Stimulated activated CD4-positive, alpha-beta T cell treated with anti-CD3 and anti-CD28 coated beads, Interleukin-12 subunit alpha, Interleukin-12 subunit beta, amount 100 ng/mL, for 4 hours (primary cell): ENCODE measurements at regions not wholly inside any gene's neighbourhood (a gene's known extent, or its start where the extent isn't known, plus 50 kb on each side); places are given as distances from the start of the nearest gene placed in this dataset.

Source experiments
- DNase-seq: peaks from one replicate; pipeline ENCODE4 v3.0.0-alpha.2; 2020

DNA sequence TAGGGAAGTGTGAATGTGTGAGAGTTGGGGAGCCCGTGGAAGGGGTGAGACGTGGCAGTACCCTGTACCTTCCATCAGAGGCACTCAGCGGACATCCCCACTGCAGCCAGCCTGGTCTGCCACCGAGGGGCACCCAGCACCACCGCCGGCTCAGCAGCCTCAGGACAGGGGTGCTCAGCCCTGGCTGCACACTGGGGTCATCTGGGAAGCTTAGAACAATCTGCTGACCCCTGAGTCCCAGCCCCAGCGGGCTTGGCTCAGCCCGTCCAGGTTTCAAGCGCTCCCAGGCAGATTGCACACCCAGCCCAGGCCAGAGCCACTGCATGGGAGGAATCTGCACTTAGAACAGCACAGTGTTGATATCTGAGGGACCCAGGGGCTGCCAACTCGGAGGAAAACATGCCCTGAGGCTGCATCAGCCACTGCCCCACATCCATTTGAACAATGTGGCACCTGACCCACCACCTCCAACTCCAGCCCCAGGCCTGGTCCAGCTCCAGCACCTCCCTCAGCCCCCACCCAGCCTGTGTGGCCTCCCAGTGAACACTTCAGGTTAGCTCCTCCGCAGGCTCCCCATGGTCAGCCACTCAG lies 147.1 kb upstream of the OTOS start:
- no peak for DNase-seq

DNA sequence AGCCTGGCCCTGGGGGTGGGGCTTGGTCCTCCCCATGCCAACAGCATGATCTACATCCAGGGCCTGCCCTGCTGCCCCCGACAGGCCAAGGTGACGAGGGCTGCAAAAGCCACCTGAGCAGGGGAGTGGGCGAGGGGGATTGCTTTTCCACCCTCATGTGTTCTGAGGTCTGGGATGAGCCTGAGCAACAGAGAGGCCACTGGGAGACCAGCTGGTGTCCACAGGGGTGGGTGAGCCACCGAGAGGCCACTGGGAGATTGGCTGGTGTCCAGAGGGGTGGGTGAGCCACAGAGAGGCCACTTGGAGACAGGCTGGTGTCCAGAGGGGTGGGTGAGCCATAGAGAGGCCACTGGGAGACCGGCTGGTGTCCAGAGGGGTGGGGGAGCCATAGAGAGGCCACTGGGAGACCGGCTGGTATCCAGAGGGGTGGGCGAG lies 147.4 kb upstream of the GPC1 start:
- no peak for DNase-seq

DNA sequence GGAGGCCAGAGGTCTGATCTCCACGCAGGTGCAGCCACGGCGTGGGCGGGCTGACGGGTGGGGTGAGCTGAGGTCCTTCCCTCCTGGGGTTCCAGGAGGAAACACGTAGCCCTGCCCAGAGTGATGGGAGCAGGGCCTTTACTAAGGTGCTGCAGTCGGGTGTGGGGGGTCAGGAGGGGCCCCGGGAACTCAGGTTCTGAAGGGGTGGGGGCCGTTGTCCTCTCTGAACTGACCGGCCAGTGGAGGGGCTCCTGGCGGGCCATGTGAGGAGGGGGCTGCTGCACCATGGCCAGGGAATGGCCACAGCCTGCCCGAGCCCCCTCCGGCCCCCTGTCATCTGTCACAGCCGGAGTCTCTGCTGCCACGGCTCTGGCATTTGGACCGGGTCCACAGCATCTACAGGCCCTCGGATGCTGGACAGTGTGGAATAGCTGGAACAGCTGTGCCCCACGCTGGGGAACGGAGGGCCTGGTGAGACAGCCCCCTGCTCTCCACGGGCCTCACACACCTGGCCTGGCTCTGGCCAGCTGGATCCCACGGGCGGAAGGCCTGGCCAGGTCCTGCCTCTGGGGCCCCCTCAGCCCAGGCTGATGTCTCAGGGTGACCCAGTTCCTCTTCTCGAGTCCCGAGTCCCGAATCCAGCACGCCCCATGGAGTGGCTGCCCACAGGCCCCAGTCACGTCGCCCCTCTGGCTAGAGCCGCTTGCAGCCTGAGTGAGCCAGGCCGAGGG lies 145.6 kb upstream of the GPC1 start:
- DNase-seq: no peak

DNA sequence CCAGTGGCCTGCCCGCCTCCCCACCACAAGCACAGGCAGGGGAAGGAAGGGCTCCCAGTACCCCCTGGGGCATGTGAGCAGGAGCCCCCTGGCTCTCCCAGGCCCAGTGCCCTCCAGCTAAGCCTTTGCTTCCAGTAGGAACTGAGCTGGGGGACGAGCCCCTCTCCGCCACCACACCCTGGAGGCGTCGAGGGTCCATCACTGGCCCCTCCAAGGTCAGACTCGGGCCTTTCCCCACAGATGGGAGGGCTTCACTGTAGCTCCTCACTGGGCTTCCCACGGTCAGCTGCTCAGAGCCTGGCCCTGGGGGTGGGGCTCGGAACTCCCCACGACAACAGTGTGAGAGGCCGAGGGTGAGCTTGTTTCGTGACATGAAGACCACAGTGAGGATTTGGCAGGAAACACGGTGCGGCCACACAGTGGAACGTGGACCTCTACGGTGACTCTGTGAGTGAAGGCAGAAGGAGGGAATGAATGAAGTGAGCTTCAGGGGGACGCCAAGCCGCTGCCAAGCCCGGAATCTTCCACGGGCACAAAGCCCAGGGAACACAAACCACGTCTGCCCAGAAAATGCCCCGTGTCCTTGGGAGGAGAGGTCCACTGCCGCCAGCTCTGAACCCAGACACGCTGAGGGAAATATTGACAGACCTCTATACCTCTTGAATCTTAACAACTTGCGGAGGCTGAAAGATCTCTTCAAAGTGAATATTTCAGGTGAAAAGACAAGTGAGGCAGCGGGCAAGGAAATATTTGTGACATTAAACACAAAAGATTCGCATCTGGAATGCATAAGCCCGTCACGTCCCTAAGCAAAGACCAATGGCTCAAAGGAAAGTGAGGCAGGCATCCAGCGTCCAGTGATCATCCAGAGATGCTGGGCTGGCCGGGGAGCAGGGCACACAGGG lies 144.8 kb upstream of the GPC1 start:
- DNase-seq: no peak

DNA sequence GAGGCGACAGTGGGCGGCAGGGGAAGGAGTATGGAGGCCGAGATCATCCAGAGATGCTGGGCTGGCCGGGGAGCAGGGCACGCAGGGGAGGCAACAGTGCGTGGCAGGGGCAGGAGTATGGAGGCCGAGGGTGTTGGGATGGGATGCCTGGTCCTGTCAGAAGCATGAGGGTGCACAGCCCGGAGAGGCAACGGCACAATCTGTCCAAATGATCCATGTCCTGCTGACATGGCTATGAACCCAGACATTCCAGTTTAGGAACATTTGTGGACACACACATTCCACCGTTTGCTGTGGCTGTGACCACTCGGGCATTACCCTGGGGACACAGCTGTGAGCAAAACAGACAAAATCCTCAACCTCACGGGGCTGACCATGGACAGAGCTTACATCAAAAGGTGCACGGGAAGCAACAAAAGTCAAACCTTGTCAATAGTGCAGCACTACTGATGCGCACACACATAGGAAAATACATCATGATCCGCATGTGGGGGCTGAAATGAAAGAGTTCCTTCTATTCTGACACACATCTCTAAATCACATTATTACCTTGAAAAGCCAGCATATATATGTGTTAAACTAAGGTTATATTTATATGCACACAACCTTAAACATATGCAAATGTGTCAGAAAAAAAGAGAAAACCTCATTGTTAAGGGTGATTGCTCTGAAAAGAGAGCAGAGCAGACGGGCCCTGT lies 144.0 kb upstream of the GPC1 start:
- no peak for DNase-seq

DNA sequence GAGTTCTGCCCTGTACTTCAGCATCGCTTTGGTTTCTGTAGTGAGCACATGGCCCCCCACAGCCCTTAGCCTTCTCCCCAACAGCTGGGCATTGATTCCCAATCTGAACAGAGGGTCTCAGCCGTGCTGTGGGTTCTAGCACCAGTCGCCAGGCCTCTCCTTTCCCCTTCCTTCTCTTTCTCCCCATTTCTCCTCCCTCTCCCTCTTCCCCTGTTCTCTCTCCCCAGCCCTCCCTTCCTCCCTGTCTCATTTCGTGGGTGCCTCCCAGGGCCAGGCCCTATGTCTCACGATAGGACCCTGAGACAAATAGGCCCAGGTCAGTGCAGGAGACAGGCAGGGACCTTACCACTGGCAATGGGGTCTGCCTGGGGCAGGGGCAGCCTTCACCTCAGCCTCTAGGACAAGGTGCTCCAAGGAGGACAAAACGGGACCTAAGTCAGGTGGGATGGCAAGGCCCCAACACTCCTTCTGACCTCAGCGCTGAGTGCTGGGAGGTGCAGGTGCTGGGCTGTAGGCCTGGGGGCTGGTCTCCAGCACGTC lies 143.4 kb upstream of the GPC1 start:
- no peak for DNase-seq

DNA sequence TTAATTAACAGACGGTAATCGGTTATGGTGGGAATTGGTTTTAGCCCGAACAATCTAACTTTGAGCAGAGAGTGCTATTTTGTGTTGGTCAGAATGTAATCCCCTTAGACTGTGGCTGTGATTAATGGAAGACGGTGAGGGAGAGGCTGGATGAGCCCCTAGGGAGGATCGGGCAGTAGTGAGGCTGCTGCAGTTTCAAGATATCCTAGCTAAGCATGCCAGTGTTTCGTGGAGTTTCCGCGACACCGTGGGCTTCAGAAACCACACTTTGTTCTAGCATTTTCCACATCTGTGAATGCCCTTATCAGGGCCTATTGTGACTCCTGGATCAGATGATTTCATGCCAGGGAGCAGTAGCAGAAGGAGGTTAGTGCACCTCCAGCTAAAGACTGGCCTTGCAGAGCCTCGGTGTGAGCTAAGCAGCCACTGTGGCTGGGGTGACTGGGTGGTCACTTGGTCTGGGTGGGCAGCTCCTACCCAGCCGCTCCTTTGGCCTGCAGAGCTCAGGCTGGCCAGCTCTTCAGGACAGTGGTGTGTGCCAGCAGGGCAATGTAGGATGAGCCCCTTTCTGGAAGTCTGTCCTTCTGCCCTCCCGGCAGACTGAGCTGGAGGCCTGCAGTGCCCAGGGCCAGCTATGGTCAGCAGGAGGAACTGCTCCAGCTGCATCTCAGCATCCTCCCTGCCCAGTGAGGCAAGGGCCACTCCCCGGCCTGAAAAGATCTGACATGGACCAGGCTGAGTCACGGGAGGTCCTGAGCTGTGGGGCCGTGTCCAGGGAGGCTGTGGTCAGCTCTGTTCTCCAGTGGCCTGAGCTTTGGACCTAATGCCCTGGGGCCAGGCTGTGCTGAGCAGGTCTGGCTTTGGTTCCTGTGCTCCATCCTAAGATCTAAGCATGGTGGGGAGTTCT lies 142.6 kb upstream of the GPC1 start:
- DNase-seq: no peak

DNA sequence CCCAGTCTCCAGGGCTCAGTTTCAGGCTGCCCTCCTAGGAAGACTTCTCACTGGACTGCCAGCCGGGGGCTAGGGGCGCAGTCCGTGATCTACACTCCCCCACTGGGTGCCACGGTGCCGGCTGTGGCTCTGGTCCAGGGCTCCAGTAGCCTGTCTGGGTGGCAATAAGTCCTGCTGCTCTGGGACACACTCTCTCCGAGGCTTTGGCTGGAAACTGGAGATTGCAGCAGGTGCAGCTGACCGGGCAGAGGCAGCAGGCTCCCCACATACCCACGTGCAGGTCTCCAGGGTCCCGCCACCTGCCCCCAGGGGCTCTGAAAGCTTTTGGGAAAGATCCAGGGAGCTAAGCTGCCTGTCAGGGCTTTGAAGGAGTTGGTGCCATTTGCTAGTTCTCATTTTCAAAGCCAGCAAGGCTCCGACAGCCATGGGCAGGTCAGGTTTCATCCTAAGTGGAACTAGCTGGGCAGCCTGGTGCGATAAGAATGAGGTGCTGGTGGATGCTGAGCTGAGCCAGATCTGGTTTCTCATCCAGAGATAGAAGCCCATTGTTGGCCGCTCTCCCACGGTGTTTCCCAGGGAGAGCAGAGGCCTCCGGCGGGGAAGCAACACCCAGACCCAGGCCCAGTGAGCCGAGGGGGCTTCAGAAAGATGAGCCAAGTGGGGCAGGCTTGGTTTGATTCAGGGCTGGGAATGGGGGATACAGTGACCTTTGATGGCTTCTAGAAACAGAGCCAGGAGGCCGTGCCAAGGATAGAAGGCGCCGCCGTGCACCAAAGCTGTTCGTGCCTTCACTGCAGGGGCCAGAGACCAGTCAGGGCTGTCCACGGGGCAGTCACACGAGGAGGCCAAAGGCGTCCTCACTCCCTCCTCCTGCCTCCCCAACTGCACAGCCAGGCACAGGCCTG lies 141.7 kb upstream of the GPC1 start:
- no peak for DNase-seq

DNA sequence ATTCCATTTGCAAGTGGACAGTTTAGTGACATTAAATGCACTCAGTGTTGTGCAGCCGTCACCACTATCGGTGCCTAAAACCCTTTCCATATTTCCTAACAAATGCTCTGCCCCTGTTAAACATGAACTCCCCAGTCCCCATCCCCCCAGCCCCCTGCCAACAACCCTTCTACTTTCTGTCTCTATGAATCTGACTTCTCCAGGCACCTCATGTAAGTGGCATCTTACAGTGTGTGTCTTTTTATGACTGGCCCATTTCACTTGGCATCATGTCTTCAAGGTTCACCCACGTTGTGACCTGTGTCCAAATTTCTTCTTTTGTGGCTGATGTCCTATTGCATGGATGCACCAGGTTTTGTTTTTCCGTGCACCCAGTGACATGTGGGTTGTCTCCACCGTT lies 140.9 kb upstream of the GPC1 start:
- DNase-seq: no peak

DNA sequence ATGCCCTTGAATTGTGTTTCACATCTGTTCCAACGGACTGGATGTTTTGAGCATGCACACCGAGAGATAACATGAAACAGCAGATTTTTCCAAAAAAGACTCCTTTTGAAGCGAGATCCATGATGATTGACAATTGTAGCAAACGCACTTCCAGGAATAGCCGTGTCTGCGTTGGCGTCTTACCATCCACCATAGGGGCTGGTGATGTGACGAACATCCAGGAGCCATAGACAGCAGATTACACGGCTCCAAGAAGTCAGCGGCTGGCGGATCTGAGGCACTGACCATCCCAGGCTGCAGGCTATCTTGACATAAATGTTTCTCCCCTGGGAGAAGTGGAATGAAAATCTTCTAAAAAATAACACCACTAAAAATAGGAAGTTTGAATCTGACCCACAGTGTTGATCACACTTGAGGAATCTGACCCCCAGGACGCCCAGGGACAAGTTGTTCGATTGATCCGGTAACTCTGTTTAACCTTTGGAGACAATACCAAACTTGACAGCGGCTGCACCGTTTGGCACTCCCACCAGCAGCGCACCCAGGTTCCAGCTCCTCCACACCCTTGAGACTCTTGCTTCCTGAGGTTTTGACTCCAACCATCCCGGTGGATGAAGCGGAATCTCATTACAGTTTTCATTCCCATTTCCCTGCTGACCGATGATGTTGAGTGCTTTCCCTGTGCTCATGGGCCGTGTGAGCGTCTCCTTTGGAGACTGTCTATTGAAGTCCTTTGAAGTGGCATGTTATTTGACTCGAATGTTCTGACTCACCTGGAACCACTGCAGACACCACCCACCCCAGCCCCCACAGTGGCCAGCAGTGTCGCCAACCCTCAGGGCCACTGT lies 140.0 kb upstream of the GPC1 start:
- DNase-seq: no peak

DNA sequence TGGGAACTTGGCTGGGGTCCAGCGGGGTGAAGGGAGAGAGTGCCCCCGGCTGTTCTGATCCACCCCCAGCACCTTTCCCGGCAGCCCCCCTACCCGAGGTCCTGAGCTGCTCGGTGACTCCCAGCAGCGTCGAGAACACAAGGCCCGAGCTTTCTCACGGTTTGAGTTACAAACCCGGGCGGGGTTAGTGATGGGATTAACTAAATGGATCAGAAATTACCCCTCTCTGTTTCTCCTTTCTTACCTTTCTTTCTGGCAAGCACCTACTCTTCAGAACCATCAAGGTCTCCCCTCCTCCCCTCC lies 139.4 kb upstream of the GPC1 start:
- no peak for DNase-seq

DNA sequence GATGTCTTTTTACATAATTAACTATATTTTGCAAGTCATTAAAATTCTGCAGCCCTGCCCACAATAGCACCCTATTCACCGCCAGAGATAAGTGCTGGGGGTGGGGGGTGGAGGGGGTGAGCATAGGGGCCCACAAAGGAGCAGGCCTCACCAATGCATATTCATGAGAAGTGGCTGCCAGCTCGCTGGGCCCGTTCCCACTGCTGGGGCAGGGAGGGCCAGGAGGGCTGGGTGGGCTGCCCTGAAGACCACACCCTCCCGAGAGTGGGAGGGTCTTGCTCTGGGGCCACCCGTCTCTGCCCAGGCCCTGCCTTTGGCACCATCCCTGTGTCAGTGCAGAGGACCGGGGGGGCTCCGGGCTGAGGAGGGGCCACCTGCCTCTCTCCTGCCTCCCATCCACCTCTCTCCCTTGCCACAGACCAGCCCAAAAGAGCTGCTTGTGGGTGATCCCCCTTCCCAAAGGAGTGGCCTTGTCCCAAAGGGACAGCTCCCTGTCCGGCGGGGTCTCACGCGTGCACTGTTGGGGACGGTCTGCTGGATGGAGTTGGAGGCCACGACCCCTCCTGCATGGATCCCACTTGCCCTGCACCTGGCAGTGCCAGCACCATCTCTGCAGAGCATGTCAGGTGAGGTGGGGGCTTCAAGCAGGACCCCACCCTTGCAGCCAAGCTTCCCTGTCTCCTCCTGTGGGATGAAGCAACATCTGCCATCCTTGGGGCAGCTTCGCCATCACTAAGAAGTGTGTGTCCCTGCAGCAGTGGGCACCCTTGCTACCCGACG lies 138.8 kb upstream of the GPC1 start:
- DNase-seq: no peak

DNA sequence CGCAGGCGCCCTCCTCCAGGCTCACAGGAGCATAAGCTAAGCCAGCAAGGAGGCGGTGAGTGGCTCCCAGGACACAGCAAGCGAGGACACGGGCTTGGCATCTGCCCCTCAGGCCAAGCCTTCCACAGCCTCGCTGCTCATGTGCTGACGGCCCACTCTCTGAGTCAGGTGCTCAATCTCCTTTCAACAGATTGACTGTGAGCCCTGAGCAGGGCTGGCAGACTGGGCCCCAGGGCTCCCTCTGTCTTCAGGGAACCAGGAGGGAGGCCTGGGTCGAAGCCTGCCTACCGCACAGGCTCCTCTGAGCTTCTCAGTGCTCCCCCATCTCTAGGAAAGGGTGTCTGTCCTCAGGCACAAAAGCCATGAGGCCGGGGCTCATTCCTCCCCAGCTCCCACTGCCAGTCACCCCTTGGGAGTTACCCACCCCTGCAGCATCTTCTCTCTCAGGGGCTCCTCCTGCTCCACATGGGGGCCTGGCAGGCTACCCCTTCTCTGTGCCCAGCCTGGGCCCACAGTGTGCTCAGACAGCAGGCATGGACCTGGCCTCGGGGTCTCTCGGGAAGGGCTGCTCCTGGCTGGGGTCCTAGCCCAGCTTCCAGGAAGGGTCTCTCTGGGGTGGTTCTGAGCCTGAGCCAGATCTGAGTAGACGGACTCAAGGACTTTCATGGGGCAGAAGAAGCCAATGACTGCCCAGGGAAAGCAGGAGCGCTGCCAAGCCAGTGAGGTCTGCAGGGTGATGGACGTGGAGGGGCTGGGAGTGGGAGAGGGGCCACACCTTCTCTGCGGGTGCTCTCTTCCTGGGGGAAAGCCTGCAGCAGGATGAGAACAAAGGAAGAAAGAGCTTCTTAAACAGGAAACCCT lies 138.0 kb upstream of the GPC1 start:
- DNase-seq: no peak

DNA sequence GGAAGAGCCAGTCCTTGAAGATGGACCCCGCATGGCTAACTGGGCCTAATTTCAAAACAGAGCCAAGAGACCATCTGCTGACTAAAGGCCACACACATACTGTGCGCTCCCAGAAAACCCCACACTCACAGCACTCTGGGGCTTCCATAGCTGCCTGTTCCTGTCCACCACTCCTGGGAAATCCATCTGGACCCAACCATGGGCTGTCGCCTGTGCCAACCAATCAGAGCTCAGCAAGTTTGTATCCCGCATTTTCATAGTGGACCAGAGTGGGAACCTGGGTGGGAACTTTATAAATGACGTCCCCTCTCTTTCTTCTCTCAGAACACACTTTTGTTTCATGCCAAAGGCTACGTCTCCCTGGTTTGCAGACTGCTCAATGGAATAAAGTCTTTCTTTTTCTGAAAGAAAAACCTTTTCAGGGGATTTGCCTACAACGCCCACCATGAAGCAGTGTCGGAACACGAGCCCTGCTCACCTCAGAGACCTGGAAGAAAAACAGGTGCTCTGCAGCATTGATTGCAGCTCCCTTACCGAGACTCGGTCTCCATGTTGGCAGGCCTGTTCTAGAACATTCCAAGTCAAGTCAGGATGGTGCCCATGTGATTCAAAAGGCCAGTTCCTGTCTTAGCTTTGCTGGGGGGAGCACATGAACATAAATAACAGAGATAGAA lies 137.2 kb upstream of the GPC1 start:
- no peak for DNase-seq

DNA sequence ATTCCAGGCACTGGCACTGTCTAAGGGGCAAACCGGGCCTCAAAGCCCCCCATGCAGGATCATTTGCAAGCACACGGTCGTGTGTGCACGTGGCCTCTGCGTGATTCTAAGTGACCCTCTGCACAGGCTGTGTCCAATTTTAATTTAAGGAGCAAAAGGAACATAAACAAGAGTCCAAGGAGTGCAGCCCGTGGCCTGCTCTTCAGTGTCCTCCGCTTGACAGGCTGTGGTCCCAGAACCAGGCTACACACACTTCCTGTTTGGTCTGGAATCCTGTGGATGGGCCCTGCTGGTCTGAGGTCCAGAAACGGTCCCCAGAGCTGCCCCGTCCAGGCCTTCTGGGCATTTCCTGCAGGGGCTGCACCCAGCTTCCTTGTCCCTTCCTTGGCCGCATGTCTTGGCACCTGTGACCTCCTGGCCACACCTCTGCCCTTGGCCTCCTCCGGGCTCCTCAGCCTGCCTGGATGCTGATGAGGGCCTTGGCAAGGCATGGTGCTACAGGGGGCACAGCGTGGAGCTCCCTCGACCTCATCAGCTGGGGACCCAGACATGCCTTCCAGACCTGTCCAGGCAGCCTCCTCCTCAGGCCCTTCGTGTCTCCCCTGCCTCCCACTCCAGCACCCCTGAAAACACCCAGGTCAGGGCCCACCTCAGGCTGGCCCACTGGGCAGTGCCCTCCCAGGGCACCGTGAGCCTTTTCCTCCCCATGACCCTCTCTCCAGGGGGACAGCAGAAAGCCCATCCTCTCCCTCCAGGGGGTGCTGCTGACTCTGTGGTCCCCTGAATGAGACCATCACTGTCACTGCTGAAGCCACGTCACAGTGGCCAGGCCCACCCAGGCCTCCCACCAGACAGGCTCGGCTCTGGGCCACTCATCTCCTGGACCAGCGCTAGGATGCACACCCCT lies 136.4 kb upstream of the GPC1 start:
- DNase-seq: no peak

DNA sequence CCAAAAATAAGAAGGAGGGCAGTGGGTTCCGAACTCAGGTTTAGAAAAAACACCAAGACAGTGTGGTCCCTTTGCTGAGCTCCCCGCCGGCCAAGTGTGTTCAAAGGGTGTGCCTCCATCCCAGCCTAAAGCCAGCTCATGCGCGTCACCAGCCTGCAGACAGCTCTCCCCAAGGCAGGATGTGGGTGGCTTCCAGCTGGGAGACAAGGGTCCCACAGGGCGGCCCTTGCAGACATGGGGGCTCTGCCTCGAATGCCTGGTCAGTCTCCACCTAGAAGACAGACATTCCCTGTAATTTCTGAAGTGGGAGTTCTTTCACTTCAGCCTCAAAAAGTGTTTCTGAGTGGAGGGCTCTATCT lies 135.8 kb upstream of the GPC1 start:
- DNase-seq: no peak
